Lung (tissue), 11 donors: ENCODE measurements at regions not wholly inside any gene's neighbourhood (a gene's known extent, or its start where the extent isn't known, plus 50 kb on each side); places are given as distances from the start of the nearest gene placed in this dataset.
"Not testable (repeated sequence)": the region's sequence is repeated elsewhere in the genome, so short reads cannot be mapped to it uniquely, and the experiment has no call there.

Source experiments
- ATAC-seq: fragments of 200-7000 bp; cut with Tn5 transposase; one replicate; pipeline ENCODE4 v1.9.1; 2020; ENCODE audit warnings: moderate number of reproducible peaks; ENCODE audit not compliant: insufficient read depth, low FRiP score
- DNase-seq, 3 donors: peaks; one replicate each; pipeline ENCODE4 v3.0.0-alpha.2; 2013 to 2017
- H3K27ac ChIP-seq, 2 donors: one replicate each; pipeline ENCODE4 v1.5.1; 2013; ENCODE audit warnings: mild to moderate bottlenecking in 2 of 2, moderate library complexity in 2 of 2, control low read depth in 1 of 2, inconsistent platforms in 1 of 2, low read depth in 1 of 2, low read length in 1 of 2
- H3K27me3 ChIP-seq, 3 donors: one replicate each; pipeline ENCODE4 v1.5.1; 2013; ENCODE audit warnings: low read length in 2 of 3; ENCODE audit not compliant: control insufficient read depth in 3 of 3, insufficient read depth in 3 of 3
- H3K36me3 ChIP-seq, 4 donors: one replicate each; pipeline ENCODE4 v1.5.1; 2013; ENCODE audit warnings: low read length in 4 of 4, mild to moderate bottlenecking in 1 of 4, moderate library complexity in 1 of 4; ENCODE audit not compliant: control insufficient read depth in 4 of 4, insufficient read depth in 4 of 4
- H3K4me1 ChIP-seq, 5 donors: one replicate each; pipeline ENCODE4 v1.5.1; 2013; ENCODE audit warnings: low read length in 5 of 5, mild to moderate bottlenecking in 2 of 5, moderate library complexity in 1 of 5; ENCODE audit not compliant: control insufficient read depth in 5 of 5, insufficient read depth in 5 of 5
- H3K4me3 ChIP-seq: one replicate; pipeline ENCODE4 v1.5.1; 2013; ENCODE audit warnings: mild to moderate bottlenecking, control low read depth, moderate library complexity
- H3K9ac ChIP-seq, 2 donors: one replicate each; pipeline ENCODE4 v1.5.1; 2013; ENCODE audit warnings: low read length in 2 of 2, control low read depth in 1 of 2; ENCODE audit not compliant: insufficient read depth in 1 of 2
- H3K9me3 ChIP-seq, 4 donors: one replicate each; pipeline ENCODE4 v1.5.1; 2013; ENCODE audit warnings: low read length in 3 of 4, mild to moderate bottlenecking in 1 of 4, moderate library complexity in 1 of 4; ENCODE audit not compliant: control insufficient read depth in 4 of 4, insufficient read depth in 3 of 4
- WGBS, 2 donors: extraction: QIAGEN DNeasy Blood & Tissue Kit; methylation state at CpG; one replicate each; pipeline ENCODE4 v1.1.7; 2013; 5-methylcytosine and 5-hydroxymethylcytosine counted together
- TF ChIP-seq, protein P1 (sequence below): IDR thresholded peaks from 2 replicates; pipeline ENCODE4 v1.5.1; 2012; ENCODE audit warnings: mild to moderate bottlenecking; ENCODE audit errors: control extremely low read depth, extremely low read depth
- donor health status: control.
- donor health status: control.
- donor health status: Bipolar disorder and iron deficiency.
- donor health status: healthy.
- donor health status: DM: yes; HTN: yes; CAD: no.

DNA sequence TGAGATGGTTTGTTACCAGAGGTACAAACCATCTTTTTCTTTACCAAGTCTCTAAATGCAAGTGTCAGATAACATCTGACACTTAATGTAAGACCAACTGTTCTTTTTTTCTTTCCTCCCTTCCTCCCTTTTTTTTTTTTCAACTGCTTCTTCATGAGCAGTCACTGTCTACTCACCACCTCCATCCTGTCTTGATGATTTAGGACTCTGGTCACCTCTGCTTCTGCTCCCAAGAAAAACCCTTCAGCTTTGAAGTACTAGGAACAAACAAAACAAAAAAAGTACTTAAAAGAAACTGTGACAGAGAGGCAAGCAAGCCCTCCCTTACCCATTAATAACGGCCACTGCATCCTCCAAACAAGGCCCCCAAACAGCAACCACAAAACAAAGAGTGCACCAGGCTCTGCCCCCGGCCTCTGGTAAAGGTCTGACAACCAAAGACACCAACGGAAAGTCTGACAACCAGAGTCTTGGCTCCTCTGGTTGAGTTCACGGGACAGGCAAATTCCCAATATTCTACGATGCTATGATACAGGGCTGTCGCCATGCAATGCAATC, 141.0 kb downstream of the ARL4C start:
- 56 to 70% methylated on average over 6 of the region's 6 CpGs for WGBS, 2 donors
- DNase-seq, result no peak

DNA sequence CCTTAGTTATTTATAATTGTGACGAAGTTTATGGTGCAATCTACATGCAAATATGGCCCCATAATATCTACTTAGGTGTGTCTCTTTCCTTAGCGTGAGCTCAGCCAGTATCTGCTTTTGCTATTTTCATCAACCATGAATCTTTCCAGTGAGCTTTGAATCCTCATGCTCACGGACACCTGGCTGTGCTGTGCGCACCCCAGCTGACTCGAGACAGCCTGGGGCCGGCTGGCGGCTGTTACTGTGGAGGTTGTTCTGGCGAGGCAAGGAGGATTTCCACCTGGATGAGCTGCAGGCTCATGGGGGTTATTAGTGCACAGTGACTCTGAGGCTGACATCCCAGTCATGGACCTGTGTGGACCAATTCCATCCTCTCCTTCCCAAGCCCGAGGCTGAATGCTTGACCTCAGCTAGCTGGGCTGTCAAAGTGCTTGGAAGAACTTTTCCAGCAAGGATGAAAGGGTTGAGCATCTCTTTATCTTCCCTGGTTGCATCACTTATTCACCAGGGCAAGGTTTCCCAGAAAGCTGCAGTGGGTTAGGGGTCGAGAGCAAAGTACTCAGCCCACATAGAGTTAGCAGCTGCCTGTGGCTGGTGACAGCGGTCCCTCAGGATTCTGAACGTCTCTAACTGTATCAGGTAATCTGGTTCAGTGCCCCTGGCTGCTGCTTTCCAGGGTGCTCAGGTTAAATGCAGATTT, 141.7 kb downstream of the ARL4C start:
- no peak overlapping the region for H3K9ac ChIP-seq
- H3K27me3 ChIP-seq, result peaks cover 0 to 4% (median 0%) of the 10 kb centered on the region in 3 donors
- no peaks in the 10 kb centered on the region for H3K4me1 ChIP-seq
- H3K9me3 ChIP-seq, result peaks cover 0 to 8% (median 1%) of the 10 kb centered on the region in 4 donors
- no peaks in the 10 kb centered on the region for H3K36me3 ChIP-seq
- no peak for DNase-seq
- TF ChIP-seq, protein P1, sequence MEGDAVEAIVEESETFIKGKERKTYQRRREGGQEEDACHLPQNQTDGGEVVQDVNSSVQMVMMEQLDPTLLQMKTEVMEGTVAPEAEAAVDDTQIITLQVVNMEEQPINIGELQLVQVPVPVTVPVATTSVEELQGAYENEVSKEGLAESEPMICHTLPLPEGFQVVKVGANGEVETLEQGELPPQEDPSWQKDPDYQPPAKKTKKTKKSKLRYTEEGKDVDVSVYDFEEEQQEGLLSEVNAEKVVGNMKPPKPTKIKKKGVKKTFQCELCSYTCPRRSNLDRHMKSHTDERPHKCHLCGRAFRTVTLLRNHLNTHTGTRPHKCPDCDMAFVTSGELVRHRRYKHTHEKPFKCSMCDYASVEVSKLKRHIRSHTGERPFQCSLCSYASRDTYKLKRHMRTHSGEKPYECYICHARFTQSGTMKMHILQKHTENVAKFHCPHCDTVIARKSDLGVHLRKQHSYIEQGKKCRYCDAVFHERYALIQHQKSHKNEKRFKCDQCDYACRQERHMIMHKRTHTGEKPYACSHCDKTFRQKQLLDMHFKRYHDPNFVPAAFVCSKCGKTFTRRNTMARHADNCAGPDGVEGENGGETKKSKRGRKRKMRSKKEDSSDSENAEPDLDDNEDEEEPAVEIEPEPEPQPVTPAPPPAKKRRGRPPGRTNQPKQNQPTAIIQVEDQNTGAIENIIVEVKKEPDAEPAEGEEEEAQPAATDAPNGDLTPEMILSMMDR, result no peak
- WGBS, 2 donors, result 77 to 79% methylated on average over 12 of the region's 12 CpGs
- H3K4me3 ChIP-seq, result no peak overlapping the region
- no peak overlapping the region for H3K27ac ChIP-seq
- ATAC-seq, result no peak

More for the DNA sequence above, 141.0 kb downstream of the ARL4C start:
- TF ChIP-seq, protein P1, result no peak
- no peak for ATAC-seq
- Histone ChIP-seq H3K36me3 (no peaks in the 10 kb centered on the region), H3K27me3 (peaks cover 0 to 4% (median 0%) of the 10 kb centered on the region in 3 donors), H3K27ac (no peak overlapping the region), H3K9me3 (peaks cover 0 to 8% (median 1%) of the 10 kb centered on the region in 4 donors), H3K9ac (no peak overlapping the region), H3K4me1 (no peaks in the 10 kb centered on the region), H3K4me3 (no peak overlapping the region)

DNA sequence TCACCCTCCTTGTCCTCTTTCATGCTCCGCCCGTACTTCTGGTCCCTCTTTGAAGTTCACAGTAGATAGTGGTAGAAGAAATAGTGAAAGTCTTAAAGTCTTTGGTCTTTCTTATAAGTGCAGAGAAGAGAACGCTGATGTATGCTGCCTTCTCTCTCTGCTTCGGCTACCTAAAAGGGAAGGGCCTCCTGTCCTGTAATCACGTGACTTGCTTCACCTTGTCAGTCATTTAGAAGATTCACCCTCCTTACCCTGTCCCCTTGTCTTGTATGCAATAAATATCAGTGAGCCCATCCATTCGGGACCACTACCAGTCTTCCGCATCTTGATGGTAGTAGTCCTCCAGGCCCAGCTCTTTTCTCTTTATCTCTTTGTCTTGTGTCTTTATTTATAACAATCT, 144.6 kb downstream of the ARL4C start:
- TF ChIP-seq, protein P1, result no peak
- 95 to 98% methylated on average over 7 of the region's 7 CpGs for WGBS, 2 donors
- no peak overlapping the region for H3K4me3 ChIP-seq
- no peaks in the 10 kb centered on the region for H3K36me3 ChIP-seq
- H3K27me3 ChIP-seq, result peaks cover 0 to 4% (median 0%) of the 10 kb centered on the region in 3 donors
- no peak overlapping the region for H3K9ac ChIP-seq
- H3K4me1 ChIP-seq, result no peaks in the 10 kb centered on the region
- peaks cover 0 to 6% (median 0%) of the 10 kb centered on the region in 4 donors for H3K9me3 ChIP-seq
- no peak for ATAC-seq
- no peak for DNase-seq
- H3K27ac ChIP-seq, result no peak overlapping the region

DNA sequence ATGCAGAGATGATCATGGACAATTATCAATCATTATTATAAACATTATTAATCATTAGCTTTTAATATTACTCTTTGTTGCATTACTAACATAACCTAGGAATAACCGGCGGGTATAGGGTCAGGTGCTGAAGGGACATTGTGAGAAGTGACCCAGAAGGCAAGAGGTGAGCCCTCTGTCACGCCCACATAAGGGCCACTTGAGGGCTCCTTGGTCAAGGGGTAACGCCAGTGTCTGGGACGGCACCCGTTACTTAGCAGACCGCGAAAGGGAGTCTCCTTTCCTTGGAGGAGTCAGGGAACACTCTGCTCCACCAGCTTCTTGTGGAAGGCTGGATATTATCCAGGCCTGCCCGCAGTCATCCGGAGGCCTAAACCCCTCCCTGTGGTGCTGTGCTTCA, 145.0 kb downstream of the ARL4C start:
- H3K27ac ChIP-seq, H3K9ac ChIP-seq, H3K9me3 ChIP-seq, H3K4me1 ChIP-seq, H3K36me3 ChIP-seq, H3K4me3 ChIP-seq, ATAC-seq, DNase-seq, H3K27me3 ChIP-seq: not testable (repeated sequence)
- WGBS, 2 donors, result 97 to 99% methylated on average over 10 of the region's 10 CpGs
